ENCODE measurements at regions not wholly inside any gene's neighbourhood (a gene's known extent, or its start where the extent isn't known, plus 50 kb on each side); places are given as distances from the start of the nearest gene placed in this dataset.
"Not testable (repeated sequence)": the region's sequence is repeated elsewhere in the genome, so short reads cannot be mapped to it uniquely, and the experiment has no call there.

GRCh38 chr6:92122746-92123145, 1296.6 kb downstream of the EPHA7 start:
- DNase-seq: no peak

- DNase-seq: no peak
Observed at GRCh38 chr6:92121228-92121627, 1298.1 kb downstream of the EPHA7 start.

GRCh38 chr6:92117800-92118199, 1301.6 kb downstream of the EPHA7 start:
- DNase-seq: no peak

GRCh38 chr6:92114797-92115196, 1304.6 kb downstream of the EPHA7 start:
- DNase-seq: no peak

- DNase-seq: no peak
Observed at GRCh38 chr6:92114091-92114675, 1305.2 kb downstream of the EPHA7 start.

GRCh38 chr6:92111386-92111785, 1308.0 kb downstream of the EPHA7 start:
- no peak for DNase-seq

- DNase-seq: no peak
Observed at GRCh38 chr6:92110403-92110802, 1309.0 kb downstream of the EPHA7 start.

- no peak for DNase-seq
Observed at GRCh38 chr6:92109956-92110355, 1309.4 kb downstream of the EPHA7 start.

- DNase-seq: no peak
Observed at GRCh38 chr6:92109256-92109655, 1310.1 kb downstream of the EPHA7 start.

- DNase-seq: no peak
Observed at GRCh38 chr6:92086750-92087149, 1332.6 kb downstream of the EPHA7 start.

- DNase-seq: not testable (repeated sequence)
Observed at GRCh38 chr6:92083914-92084313, 1335.4 kb downstream of the EPHA7 start.

- DNase-seq: no peak
Observed at GRCh38 chr6:92072387-92072786, 1347.0 kb downstream of the EPHA7 start.

- DNase-seq: no peak
Observed at GRCh38 chr6:92069781-92070180, 1349.6 kb downstream of the EPHA7 start.

GRCh38 chr6:92052513-92052912, 1366.8 kb downstream of the EPHA7 start:
- no peak for DNase-seq

- no peak for DNase-seq
Observed at GRCh38 chr6:92050216-92050615, 1369.1 kb downstream of the EPHA7 start.

GRCh38 chr6:92047860-92048259, 1371.5 kb downstream of the EPHA7 start:
- DNase-seq: no peak

GRCh38 chr6:92047152-92047850, 1372.1 kb downstream of the EPHA7 start:
- DNase-seq: no peak

GRCh38 chr6:92044312-92044711, 1375.0 kb downstream of the EPHA7 start:
- no peak for DNase-seq

GRCh38 chr6:92043777-92044176, 1375.6 kb downstream of the EPHA7 start:
- no peak for DNase-seq

GRCh38 chr6:92026878-92027277, 1392.5 kb downstream of the EPHA7 start:
- no peak for DNase-seq

- DNase-seq: no peak
Observed at GRCh38 chr6:92024881-92025280, 1394.5 kb downstream of the EPHA7 start.

GRCh38 chr6:92024110-92024509, 1395.2 kb downstream of the EPHA7 start:
- DNase-seq: no peak

GRCh38 chr6:92023410-92023966, 1395.9 kb downstream of the EPHA7 start:
- DNase-seq: no peak

- DNase-seq: no peak
Observed at GRCh38 chr6:92011681-92012245, 1407.6 kb downstream of the EPHA7 start.
